ENCODE measurements at regions not wholly inside any gene's neighbourhood (a gene's known extent, or its start where the extent isn't known, plus 50 kb on each side); places are given as distances from the start of the nearest gene placed in this dataset.
"Not testable (repeated sequence)": the region's sequence is repeated elsewhere in the genome, so short reads cannot be mapped to it uniquely, and the experiment has no call there.

DNA sequence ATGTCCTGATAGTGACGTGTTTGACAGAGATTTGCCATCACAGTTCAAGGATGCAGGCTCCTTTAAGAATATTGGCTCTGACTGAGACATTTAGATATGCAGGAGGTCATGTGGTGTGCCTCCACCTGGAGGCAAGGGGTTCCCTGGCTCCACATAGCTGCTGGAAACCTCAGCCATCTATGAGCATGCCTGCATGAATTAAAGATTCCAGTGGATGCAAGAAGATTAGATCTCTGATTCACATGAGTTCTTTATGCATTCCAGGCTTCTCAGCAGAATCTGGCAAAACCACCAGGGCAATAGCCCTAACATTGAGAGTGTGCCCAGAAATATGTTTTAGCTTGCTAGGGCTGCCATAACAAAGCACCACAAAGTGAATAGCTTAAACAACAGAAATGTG lies 298.5 kb upstream of the AADAT start:
- peak; percentile 92 for DNase-seq

DNA sequence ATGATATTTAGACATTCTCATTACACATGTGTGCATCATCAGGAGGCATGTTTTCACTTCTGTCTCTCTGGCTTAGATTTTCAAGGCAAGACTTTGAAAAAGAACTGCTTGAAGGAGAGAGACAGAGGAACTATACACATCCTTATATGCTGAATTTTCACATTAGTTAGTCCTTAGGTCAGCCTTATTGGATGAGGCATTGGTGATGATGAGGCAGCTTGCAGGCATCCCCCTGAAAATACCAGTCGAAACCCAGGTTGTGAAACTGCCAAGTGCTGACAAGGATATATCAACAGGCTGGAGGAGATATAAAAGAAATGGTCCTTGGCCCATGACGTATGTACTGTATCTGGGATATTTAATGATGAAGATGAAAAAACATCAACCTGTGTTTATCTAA lies 297.2 kb upstream of the AADAT start:
- DNase-seq: peak; percentile 96

DNA sequence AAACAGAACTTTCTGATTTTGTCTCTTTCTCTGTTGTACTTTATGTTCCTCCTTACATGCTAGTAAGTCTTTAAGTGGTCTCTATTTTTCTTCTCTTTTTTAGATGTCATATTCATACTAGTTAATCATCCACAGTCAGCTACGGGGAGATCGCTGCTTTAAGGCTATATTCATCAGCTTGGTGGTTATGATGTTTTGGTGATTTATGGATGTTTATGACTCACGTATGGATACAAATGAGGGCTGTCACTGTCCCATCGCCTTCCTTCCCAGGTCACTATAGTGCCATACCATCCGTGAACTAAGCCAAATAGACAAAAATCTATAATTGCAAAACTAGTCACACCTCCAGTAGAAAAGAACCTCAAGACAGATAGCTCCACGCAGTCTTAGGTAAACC lies 296.8 kb upstream of the AADAT start:
- peak; percentile 69 for DNase-seq

DNA sequence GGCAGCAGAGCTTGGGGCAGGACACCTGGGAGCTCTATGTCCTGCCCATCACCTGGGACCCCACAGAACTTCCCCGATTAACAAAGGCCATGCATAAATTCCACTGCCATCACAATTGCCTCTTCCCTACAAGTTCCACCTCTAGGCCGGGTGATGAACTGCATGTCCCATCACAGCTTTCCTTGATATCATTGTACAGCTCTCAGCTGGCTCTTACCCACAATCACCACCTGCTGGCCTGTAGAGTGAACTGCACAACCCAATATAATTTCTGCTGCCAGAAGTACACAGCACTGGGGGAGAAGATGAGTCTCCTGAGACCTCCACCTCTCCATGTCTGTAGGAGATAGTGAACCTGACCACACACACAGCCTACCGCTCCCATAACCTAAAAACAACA lies 285.0 kb upstream of the AADAT start:
- no peak for DNase-seq

DNA sequence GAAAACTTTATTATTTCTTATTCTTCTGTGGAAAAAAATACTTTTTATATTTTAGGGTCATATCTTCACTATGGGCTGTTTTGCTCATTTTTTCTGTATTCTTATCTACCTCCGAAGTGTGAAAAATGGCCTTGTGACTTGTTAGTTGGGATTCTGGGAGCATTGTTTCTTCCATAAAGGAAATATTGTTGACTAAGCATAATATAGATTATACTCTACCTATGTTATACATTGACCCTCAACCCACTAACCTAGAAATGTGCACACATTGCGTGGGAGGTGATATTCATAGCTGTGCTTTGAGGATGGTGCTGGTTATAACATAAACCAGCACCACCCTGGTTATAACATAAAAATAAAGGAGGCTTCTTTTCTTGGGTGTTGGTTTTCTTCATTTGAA lies 259.2 kb upstream of the AADAT start:
- no peak for DNase-seq

DNA sequence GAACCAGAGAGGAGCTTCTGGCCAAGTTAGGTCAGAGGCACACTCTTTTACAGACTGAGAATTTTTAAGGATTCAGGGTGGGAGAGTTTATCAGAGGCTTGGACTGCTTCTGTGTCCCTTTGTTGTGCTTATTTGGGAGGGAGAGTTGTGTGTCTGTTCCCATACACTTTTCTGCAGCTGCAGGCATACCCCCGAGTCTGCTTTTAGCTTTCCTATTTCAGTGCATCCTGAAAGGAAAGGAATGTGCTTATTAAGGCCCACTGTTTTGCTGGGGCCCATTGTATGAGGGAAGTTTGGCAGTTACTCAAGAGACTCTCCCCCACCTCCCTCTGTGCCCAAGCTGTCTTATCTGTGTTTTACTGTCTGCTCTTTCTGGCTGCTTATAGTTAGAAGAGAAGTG lies 257.4 kb upstream of the AADAT start:
- DNase-seq: not testable (repeated sequence)

DNA sequence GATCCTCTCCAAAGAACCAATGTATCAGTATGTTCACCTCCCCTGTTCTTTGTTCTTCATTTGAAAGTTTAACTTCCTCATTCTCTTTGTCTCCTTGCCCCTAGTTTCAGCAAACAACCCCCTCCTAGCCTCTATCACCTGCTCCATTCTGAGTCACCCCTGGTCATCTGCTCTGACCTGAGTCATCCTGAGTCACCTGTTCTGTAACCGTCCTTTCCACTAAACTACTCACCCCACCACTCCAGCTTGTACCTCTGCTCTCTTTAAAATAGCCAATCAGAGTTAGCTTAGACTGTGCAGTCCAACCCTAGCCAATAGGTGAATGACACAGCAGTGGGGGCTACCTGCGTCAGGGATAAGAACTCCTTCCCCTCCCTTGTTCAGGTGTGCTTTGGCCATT lies 249.8 kb upstream of the AADAT start:
- DNase-seq: no peak

DNA sequence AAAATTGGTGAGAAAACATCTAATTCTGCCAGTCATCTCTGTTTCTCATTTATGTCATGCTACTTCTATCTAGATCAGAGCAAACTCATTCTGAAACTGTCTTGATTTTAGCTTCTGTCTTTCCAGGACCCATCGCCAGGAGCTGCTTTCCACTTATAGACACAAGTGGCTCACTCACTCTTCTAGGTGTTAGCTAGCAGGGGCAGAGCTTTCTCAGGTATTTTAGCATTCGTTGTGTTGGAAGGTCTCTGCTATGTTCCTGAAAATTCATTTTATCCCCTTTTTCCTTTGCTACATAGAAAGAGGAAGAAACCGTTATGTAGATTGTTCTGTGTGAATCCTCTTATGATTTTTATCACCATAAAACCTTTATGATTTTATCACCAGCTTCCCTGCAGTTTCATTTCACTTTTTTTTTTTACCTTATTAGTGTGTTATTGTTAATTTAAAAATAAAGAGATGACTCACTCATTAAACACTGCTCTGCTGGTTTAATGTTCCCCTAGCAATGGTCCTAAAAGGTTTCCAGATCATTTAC lies 246.6 kb upstream of the AADAT start:
- DNase-seq: no peak

DNA sequence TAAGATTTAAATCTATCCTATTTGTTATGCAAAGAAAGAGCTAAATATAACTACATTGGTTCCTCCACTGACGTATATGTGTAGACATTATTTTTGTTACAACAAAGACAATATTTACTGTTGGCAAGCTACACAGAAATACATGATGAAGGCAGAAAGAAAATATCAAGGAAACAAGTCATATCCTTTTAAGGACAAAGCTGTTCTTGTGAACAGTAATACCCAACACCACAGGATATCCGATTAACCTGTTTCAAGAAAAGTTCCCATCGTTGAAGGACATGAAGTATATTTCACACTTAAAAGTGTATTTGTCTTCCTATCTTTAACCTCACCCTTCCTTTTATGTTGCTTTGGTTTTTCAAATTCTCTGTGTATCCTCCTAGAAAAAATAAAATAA lies 235.8 kb upstream of the AADAT start:
- no peak for DNase-seq

DNA sequence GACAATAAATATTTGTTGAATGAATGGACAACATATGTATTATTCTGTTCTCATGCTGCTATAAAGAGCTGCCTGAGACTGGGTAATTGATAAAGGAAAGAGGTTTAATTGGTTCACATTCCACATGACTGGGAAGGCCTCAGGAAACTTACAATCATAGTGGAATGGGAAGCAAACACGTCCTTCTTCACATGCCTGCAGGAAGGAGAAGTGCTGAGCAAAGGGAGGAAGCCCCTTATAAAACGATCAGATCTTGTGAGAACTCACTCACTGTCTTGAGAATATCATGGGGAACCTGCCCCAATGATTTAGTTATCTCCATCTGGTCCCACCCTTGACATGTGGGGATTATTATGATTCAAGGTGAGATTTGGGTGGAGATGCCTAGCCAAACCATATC lies 233.9 kb upstream of the AADAT start:
- DNase-seq: no peak

DNA sequence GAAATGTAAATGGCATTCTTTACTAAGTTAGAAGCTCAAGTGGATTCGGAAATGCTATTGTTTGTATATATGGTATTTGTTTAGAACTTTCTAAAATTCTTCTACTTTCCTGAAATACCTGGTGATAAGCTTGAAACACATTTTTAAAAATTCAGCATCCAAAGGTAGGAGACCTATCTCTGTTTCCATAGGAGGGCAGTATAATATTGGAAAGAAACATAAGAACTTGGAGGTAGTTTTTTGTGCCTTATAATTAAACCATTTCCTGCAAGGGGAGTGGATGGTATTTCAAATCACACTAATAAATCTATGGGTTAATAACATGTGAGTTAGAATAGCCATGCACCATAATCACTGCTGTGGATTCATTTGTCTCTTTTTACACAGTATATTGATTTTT lies 217.4 kb upstream of the AADAT start:
- no peak for DNase-seq

DNA sequence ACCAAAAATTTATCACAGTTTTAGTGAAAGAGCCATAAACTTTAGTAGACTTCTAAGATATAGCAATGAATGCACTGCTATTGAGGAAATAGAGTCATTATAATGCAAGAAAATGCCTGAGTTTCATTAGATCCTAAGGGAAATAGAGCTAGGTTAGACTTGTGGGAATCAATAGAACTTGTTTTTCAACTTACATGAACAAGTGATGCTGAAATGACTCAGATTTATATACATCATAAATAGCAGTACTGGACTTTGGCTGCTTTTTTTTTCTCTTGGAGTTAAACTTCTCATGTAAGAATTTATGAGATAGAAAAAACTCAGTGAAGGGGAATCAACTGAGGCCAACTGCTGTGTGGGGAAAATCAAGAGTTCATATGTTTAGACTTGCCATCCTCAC lies 216.5 kb upstream of the AADAT start:
- no peak for DNase-seq

DNA sequence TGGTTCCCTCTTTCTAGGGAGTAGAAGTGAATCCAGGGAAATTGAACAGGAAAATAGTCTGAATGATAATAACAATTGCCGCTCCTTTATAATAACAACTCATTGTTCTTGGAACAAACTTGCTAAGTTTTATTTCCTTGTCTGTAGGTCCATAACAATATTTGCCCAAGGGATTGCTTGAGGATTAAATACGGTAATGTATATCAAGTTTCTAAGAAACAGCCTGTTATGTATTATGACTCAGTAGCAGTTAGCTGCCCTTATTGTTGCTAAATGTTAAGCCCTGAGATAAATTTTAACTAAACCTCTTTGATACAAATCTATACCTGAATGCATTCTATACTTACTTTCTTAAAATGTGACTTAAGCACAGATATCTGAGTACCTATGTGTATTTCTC lies 215.9 kb upstream of the AADAT start:
- DNase-seq: no peak

DNA sequence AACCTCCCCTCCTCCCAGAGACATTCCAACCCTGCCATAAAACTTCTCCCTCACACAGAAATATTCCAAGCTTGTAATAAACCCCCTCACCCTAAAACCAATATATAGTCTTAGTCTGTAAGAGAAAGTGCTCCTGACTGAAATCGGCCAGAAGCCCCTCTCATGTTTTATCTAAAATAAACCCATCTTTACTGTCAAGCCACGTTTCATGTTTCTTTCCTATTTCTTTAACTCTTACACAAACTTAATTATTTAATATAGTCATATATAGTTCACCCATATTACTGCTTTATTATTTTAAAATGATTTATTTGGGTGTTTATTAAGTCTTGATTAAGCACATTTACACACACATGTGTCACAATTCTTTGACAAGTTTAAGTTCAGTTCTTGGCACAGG lies 191.3 kb upstream of the AADAT start:
- DNase-seq: no peak

DNA sequence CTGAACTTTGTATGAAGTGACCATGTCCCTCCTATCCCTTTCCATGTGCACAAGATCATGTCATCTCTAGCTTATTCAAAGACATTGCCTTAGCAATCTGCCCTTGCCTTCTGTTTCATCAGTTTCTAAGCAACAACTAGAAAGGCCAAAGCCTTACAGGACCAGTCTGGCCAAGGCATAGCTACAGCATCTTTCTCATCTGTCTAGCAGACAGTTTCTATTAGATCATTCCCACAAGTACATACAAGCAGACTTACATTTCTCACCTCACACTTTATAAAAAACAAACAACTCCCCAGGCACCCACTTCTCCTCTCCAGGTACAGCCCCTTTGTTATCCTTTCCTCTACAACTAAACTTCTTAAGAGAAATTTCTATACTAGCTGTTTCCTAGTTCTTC lies 188.7 kb upstream of the AADAT start:
- DNase-seq: no peak

DNA sequence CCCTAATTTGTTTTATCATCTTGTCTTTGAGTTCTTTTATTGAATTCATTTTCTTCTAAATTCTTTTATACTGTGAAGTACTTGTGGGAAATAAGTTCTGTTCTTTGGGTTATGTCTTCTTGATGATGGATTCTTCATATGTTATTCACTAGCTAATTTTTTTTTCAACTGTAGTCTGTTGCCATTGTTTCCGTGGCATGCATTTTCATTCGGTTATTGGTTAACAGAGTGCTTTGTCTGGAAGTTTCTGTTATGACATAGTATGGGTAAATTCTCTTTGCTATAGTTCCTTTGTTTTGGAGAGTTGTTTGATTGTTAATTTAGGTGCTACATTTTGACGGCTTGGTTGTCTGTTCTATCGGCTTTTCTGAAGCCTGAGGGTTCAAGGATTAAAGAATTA lies 184.9 kb upstream of the AADAT start:
- no peak for DNase-seq

DNA sequence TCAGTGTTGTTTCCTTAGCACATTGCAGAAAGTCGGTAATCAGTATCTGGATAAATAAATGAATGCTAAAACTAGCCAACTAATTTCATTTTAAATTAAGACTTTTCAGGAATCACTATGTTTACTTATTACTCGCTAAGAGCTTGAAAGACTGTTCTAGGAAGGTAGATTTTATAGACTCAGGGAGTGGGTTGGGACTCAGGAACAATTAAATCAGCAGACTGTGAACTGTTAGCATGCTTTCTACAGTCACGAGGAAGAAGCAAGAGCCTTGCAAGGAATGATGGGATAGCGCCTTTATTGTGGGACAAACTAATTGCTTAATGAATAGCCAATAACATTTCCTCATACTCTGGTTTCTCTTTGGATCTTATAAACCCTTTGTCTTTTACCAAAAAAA lies 183.2 kb upstream of the AADAT start:
- DNase-seq: no peak

DNA sequence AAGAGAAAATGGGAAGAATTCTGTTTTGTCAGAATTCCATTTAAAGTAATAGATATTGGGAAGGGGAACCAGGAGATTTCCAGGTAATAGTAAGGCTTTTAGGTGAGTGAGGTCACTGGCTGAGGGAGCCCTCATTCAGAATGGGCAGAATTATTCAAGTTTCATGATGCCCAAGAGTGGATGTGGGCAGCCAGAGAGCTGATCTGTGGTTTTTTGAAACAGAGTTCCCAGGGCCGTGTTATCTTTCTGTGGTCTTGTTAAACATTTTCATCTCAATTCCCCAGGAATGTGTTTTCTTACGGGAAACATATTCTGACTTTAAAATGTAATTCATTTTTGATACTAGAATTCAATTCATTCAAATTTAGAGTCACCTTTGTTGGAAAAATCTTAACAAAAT lies 182.0 kb upstream of the AADAT start:
- DNase-seq: no peak

DNA sequence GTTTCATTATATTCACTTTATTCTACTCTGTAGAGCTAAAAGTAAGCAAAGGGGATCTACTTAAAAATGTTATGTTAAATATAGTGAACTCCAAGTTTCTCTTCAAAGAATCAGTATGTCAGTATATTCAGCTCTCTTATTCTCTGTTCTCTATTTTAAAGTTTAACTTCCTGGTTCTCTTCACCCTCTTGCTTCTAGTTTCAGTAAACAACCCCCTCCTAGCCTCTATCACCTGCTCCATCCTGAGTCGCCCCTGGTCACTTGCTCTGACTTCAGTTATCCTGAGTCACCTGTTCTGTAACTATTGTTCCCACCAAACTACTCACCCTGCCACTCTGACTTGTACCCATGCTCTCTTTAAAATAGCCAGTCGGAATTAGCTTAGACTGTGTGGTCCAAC lies 180.9 kb upstream of the AADAT start:
- DNase-seq: no peak

DNA sequence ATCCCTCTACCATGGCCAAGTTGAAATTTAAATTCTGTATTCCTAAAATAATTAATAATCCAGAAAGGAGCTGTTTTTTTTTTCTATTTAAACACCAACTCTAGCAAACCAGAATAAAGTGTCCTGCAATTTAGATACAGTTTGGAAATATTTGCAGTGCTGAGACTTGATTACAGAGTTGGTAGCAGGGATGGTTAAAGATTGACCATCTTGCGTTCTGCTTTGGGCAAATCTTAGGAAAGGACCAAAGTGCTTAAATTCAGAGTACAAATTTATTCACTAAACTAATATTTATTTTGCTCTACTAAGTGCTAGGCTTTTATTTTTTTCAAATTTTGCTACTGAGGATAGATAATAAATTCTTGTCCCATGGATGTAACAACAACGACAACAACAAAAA lies 180.2 kb upstream of the AADAT start:
- DNase-seq: no peak

DNA sequence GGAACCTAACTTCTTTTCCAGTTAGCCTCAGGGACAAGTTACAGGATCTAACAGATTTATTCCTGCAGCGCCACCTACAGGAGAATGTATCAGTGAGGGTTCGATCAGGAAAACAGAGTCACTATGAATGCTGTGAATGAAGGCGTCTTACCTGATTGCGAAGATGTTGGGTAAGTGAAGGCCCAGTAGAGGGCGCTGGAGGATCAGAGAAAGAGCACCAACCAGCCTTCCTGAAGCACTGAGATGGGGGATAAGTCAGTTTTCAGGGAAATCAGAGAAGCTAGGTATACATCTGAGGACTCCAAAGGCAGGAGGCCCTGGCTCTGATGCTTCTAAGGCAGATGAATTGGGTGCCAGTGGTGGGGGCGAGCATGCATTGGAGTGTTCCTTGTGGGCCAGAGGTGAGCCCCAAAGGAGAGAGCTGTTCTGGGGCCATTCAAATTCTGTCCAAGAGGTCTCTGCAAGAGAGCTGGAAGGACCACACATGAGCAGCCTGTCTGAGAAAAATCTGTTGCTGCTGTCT lies 169.9 kb upstream of the AADAT start:
- DNase-seq: peak; percentile 92

DNA sequence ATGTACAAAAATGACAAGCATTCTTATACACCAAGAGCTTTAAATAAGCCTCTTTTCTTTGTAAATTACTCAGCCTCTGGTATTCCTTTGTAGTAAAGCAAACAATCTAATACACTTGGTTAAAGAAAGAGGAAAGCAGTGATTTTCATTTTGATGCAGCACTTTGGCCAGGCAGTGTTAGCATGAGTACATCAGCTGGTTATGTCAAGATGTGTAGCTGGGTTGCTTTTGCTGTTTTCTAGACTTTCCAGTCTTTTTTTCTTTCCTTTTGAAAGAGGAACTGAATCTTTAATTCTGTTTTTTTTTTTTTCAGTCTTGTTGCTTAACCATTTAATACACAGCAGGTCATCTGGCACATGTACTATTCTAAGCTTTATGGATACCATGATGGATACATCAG lies 167.1 kb upstream of the AADAT start:
- no peak for DNase-seq

DNA sequence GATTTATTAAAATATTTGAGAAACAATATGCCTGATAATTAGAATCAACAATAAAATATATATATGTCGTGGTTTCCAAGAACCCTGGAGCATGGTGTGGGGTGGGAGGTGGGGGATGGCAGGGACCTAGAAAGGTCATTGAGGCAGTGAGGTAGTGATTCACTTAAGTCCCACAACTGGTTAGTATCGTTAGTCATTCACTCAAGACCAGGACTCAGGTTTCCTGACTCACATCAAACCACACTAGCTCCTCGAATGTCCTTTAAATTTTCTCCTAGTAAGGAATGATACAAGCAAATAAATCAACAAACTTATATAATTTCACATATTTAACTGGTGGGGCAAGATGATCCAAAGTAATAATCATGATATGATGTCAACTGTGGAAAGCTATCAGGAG lies 158.8 kb upstream of the AADAT start:
- peak; percentile 52 for DNase-seq

DNA sequence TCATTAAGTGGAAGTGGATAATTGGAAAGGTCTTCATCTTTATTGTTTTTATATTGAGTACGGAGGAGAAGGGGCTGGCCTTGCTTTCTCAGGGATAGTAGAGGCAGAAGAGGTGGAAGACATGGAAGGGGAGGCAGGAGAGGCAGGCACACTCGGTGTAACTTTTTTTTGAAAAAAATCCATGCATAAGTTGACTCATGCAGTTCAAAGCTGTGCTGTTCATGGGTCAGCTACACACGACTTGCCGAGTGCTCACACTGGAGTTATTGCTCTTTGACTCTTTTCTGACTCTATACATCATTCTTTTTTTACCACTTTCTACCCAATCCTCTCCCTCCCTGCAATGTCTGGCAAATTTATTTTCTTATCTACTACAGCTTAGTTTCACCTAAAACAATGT lies 158.3 kb upstream of the AADAT start:
- peak; percentile 8 for DNase-seq

DNA sequence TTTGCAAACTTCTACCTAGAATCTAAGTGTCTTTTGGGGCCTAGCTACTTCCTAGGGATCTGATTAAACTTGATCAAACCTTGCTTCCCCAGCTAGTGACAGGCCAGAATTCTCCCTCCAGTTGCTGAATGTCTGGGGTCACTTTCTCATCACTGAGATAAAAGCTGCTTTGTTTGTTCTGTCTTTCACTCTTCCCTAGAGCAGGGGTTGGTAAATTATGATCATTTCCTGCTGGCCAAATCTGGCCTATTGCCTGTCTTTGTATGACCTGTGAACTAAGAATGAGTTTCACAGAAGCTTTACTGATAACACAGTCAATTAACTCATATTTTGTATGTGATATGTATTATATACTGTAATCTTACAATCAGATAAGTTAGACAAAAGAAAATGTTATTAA lies 157.8 kb upstream of the AADAT start:
- DNase-seq: no peak

Data from fibroblast of skin of right biceps (primary cell).